ENCODE measurements at regions not wholly inside any gene's neighbourhood (a gene's known extent, or its start where the extent isn't known, plus 50 kb on each side); places are given as distances from the start of the nearest gene placed in this dataset.

GRCh38 chrX:23478056-23478455 lies 143.4 kb downstream of the PTCHD1 start:
- TF ChIP-seq CTCF (conservative IDR thresholded peaks at IDR 0.05; ENCODE audit: low read length) (no peak), EZH2phosphoT487 (IDR thresholded peaks at IDR 0.05; ENCODE audit: borderline replicate concordance) (no peak)
